SK-N-DZ (cell line): ENCODE measurements at regions not wholly inside any gene's neighbourhood (a gene's known extent, or its start where the extent isn't known, plus 50 kb on each side); places are given as distances from the start of the nearest gene placed in this dataset.

Source experiments
- DNase-seq: peaks from one replicate; pipeline ENCODE4 v3.0.0-alpha.2; 2015; ENCODE audit warnings: low spot score

- no peak for DNase-seq
Measured at GRCh38 chr18:68376926-68377325, 338.0 kb downstream of the TMX3 start.

- DNase-seq: no peak
Measured at GRCh38 chr18:68362907-68363306, 352.0 kb downstream of the TMX3 start.

- no peak for DNase-seq
Measured at GRCh38 chr18:68355637-68356036, 359.3 kb downstream of the TMX3 start.

- no peak for DNase-seq
Measured at GRCh38 chr18:68354176-68354575, 360.7 kb downstream of the TMX3 start.

- DNase-seq: no peak
Measured at GRCh38 chr18:68342039-68342659, 372.8 kb downstream of the TMX3 start.

- DNase-seq: no peak
Measured at GRCh38 chr18:68340606-68341005, 374.3 kb downstream of the TMX3 start.

- no peak for DNase-seq
Measured at GRCh38 chr18:68330658-68331057, 384.2 kb downstream of the TMX3 start.

GRCh38 chr18:68323921-68324320, 391.0 kb downstream of the TMX3 start:
- no peak for DNase-seq

GRCh38 chr18:68316636-68317035, 398.3 kb downstream of the TMX3 start:
- no peak for DNase-seq

GRCh38 chr18:68314403-68314802, 400.5 kb downstream of the TMX3 start:
- no peak for DNase-seq

GRCh38 chr18:68301441-68301840, 413.5 kb downstream of the TMX3 start:
- DNase-seq: peak; percentile 91

GRCh38 chr18:68299906-68300305, 415.0 kb downstream of the TMX3 start:
- DNase-seq: no peak

- DNase-seq: peak; percentile 92
Measured at GRCh38 chr18:68298330-68298729, 416.6 kb downstream of the TMX3 start.

- DNase-seq: no peak
Measured at GRCh38 chr18:68288408-68288807, 426.5 kb downstream of the TMX3 start.

GRCh38 chr18:68284236-68284780, 430.6 kb downstream of the TMX3 start:
- DNase-seq: no peak

GRCh38 chr18:68283834-68284233, 431.1 kb downstream of the TMX3 start:
- no peak for DNase-seq

- DNase-seq: no peak
Measured at GRCh38 chr18:68282232-68282631, 432.7 kb downstream of the TMX3 start.

GRCh38 chr18:68275616-68276015, 439.3 kb downstream of the TMX3 start:
- no peak for DNase-seq

- DNase-seq: no peak
Measured at GRCh38 chr18:68270017-68270416, 444.9 kb downstream of the TMX3 start.

- DNase-seq: no peak
Measured at GRCh38 chr18:68267583-68267982, 447.3 kb downstream of the TMX3 start.

GRCh38 chr18:68263481-68263880, 451.4 kb downstream of the TMX3 start:
- DNase-seq: no peak

- DNase-seq: no peak
Measured at GRCh38 chr18:68262690-68263294, 452.1 kb downstream of the TMX3 start.

GRCh38 chr18:68256418-68257067, 458.4 kb downstream of the TMX3 start:
- DNase-seq: no peak
